Smooth muscle cell (in vitro differentiated cells): ENCODE measurements at regions not wholly inside any gene's neighbourhood (a gene's known extent, or its start where the extent isn't known, plus 50 kb on each side); places are given as distances from the start of the nearest gene placed in this dataset.

Source experiments
- DNase-seq: peaks from one replicate; lab custom pipeline; 2025; ENCODE audit not compliant: unreplicated experiment; lab: John Stamatoyannopoulos, UW
- H2AFZ ChIP-seq: fragments of 200-600 bp; sonication (generic); 2 replicates; pipeline ENCODE4 v1.6.0; 2016; ENCODE audit warnings: antibody characterized with exemption, low read depth, mild to moderate bottlenecking
- H3F3A ChIP-seq: fragments of 200-600 bp; sonication (generic); 2 replicates; pipeline ENCODE4 v1.6.0; 2017; ENCODE audit warnings: antibody characterized with exemption, low read depth
- H3K27ac ChIP-seq: fragments of 200-600 bp; sonication (generic); 2 replicates; pipeline ENCODE4 v1.5.1; 2016; ENCODE audit warnings: low read depth, mild to moderate bottlenecking
- H3K27me3 ChIP-seq: fragments of 200-600 bp; sonication (generic); 2 replicates; pipeline ENCODE4 v1.6.1; 2016; ENCODE audit warnings: low read depth, mild to moderate bottlenecking
- H3K36me3 ChIP-seq: fragments of 200-600 bp; sonication (generic); 2 replicates; pipeline ENCODE4 v1.5.1; 2016; ENCODE audit warnings: low read depth
- H3K4me1 ChIP-seq: fragments of 200-600 bp; sonication (generic); 2 replicates; pipeline ENCODE4 v1.5.1; 2016; ENCODE audit warnings: low read depth
- H3K4me2 ChIP-seq: fragments of 200-600 bp; sonication (generic); 2 replicates; pipeline ENCODE4 v1.6.0; 2016; ENCODE audit warnings: mild to moderate bottlenecking
- H3K4me3 ChIP-seq: fragments of 200-600 bp; sonication (generic); 2 replicates; pipeline ENCODE4 v1.5.1; 2016; ENCODE audit warnings: mild to moderate bottlenecking
- H3K79me2 ChIP-seq: fragments of 200-600 bp; sonication (generic); 2 replicates; pipeline ENCODE4 v1.6.0; 2016; ENCODE audit warnings: low read depth, mild to moderate bottlenecking
- H3K9ac ChIP-seq: fragments of 200-600 bp; sonication (generic); 2 replicates; pipeline ENCODE4 v1.6.0; 2016; ENCODE audit warnings: low read depth
- H3K9me3 ChIP-seq: fragments of 200-600 bp; sonication (generic); replicated peaks from 2 replicates; pipeline ENCODE4 v1.5.1; 2016; ENCODE audit warnings: low read depth
- H4K20me1 ChIP-seq: fragments of 200-600 bp; sonication (generic); 2 replicates; pipeline ENCODE4 v1.6.0; 2016; ENCODE audit warnings: low read depth
- WGBS: methylation state at CpG from one replicate; pipeline ENCODE4 v1.1.7; 2016; ENCODE audit warnings: low lambda C conversion rate; 5-methylcytosine and 5-hydroxymethylcytosine counted together
- TF ChIP-seq, protein P1 (sequence below): fragments of 200-600 bp; sonication (generic); IDR thresholded peaks from 2 replicates; pipeline ENCODE4 v1.5.1; 2017; ENCODE audit warnings: borderline replicate concordance, mild to moderate bottlenecking, antibody characterized with exemption; ENCODE audit not compliant: insufficient read depth, poor library complexity, severe bottlenecking

DNA sequence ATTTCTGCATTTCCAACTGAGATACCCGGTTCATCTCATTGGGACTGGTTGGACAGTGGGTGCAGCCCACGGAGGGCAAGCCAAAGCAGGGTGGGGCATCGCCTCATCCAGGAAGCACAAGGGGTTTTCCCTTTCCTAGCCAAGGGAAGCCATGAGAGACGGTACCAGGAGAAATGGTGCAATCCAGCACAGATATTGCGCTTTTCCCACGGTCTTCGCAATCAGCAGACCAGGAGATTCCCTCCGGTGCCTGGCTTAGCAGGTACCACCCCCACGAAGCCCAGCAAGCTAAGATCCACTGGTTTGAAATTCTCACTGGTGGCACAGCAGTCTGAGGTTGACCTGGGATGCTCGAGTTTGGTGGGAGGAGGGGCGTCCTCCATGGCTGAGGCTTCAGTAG lies 527.0 kb downstream of the TLE1 start:
- no peaks in the 10 kb centered on the region for H3K4me1 ChIP-seq
- H3K9me3 ChIP-seq, result no peaks in the 10 kb centered on the region
- no peak overlapping the region for H3K4me2 ChIP-seq
- H3K36me3 ChIP-seq, result no peaks in the 10 kb centered on the region
- 93% methylated on average over 11 of the region's 11 CpGs for WGBS
- H3F3A ChIP-seq, result no peaks in the 10 kb centered on the region
- H3K79me2 ChIP-seq, result no peaks in the 10 kb centered on the region
- H3K4me3 ChIP-seq, result no peak overlapping the region
- no peak overlapping the region for H2AFZ ChIP-seq
- no peak overlapping the region for H3K27ac ChIP-seq
- TF ChIP-seq, protein P1, sequence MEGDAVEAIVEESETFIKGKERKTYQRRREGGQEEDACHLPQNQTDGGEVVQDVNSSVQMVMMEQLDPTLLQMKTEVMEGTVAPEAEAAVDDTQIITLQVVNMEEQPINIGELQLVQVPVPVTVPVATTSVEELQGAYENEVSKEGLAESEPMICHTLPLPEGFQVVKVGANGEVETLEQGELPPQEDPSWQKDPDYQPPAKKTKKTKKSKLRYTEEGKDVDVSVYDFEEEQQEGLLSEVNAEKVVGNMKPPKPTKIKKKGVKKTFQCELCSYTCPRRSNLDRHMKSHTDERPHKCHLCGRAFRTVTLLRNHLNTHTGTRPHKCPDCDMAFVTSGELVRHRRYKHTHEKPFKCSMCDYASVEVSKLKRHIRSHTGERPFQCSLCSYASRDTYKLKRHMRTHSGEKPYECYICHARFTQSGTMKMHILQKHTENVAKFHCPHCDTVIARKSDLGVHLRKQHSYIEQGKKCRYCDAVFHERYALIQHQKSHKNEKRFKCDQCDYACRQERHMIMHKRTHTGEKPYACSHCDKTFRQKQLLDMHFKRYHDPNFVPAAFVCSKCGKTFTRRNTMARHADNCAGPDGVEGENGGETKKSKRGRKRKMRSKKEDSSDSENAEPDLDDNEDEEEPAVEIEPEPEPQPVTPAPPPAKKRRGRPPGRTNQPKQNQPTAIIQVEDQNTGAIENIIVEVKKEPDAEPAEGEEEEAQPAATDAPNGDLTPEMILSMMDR, result no peak
- H4K20me1 ChIP-seq, result no peaks in the 10 kb centered on the region
- no peak overlapping the region for H3K9ac ChIP-seq
- no peak for DNase-seq
- H3K27me3 ChIP-seq, result no peaks in the 10 kb centered on the region

DNA sequence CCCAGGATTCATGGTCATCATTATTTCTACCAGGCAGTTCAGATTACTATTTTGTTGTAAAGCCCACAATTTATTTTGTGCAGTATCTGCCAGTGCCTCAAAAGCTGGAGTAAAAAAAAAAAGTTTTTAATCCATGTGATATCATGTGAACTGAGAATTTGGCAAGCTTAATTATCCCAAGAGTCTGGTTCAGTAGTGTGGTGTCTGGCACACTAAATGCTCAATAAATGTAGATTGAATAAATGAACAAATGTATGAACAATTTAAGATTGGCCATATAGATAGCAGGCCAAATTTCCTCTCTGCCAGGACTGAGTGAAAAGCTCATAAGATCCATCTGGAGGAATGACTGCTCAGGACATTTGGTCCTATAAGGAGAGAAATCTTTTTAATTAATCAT lies 533.0 kb downstream of the TLE1 start:
- Histone ChIP-seq H3K4me3 (no peak overlapping the region), H3K27ac (no peak overlapping the region), H3K9me3 (no peaks in the 10 kb centered on the region), H3F3A (no peaks in the 10 kb centered on the region), H2AFZ (no peak overlapping the region), H3K4me1 (peaks cover 4% of the 10 kb centered on the region), H3K79me2 (no peaks in the 10 kb centered on the region), H3K9ac (no peak overlapping the region), H3K4me2 (no peak overlapping the region), H3K36me3 (no peaks in the 10 kb centered on the region), H3K27me3 (no peaks in the 10 kb centered on the region), H4K20me1 (no peaks in the 10 kb centered on the region)
- DNase-seq, result no peak
- TF ChIP-seq, protein P1, result no peak

DNA sequence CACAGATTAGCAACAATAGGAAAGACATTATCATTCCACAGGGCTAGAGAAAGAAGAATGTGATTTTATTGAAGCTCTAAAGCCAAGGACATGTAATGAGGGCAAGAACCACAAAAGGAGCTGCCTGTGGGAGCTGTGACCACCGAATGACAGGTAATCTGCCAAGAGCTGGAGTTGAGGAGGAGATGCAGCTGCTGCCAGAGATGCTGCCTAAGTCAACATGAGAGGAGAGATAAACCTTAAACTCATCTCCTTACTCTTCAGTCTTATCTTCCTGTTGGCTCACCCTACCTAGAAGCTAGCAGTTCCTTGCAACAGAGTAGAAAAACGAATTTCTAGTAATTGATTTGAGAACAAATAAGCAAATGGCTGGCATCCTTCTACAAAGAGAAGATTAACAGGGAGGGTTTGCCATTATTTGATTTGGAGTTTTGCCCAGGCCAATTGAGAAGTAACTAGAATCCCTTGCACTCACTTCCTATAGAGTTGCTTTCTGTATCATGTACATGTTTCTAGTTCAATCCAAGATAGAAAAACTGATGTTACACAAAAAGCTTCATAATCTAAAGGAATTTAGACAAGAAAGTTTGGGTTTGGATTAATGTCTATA lies 539.2 kb downstream of the TLE1 start:
- H3K79me2 ChIP-seq, result no peaks in the 10 kb centered on the region
- no peaks in the 10 kb centered on the region for H3F3A ChIP-seq
- no peak overlapping the region for H3K9ac ChIP-seq
- no peak overlapping the region for H3K4me2 ChIP-seq
- H3K4me3 ChIP-seq, result no peak overlapping the region
- TF ChIP-seq, protein P1, result no peak
- H4K20me1 ChIP-seq, result no peaks in the 10 kb centered on the region
- H3K27ac ChIP-seq, result no peak overlapping the region
- H3K9me3 ChIP-seq, result no peaks in the 10 kb centered on the region
- no peak for DNase-seq
- 51% methylated on average over 2 of the region's 2 CpGs for WGBS
- H3K4me1 ChIP-seq, result no peaks in the 10 kb centered on the region
- H3K27me3 ChIP-seq, result no peaks in the 10 kb centered on the region
- no peak overlapping the region for H2AFZ ChIP-seq
- H3K36me3 ChIP-seq, result no peaks in the 10 kb centered on the region

DNA sequence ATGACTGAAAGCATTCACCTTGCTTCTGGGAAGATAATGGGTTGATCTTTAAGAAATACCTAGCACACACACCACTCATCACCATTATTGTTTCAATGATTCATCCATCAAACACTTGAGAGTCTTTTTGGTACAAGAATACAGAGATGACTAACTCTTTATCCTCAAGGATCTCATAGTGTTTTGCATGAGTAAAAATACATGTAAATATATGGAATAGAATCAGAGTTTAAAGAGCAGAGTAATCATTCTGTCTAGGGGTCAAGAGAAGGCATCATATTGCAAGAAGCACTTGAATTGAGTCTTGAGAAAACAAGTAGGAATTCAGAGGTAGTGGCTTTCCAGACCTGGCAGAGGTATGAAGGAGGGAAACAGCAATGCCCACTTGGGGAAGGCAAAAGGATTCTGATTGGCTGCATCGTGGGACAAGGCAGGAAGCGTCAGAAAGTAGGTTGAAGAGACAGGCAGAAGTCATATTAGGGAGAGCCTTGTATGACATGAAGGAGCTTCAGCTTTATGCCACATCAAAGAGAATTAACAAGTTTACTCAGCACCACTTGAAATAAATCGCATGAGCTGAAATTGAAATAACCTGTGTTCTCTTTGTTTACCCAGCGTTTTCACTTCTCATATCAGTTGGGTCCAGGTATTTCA lies 542.5 kb downstream of the TLE1 start:
- Histone ChIP-seq H3K4me1 (no peaks in the 10 kb centered on the region), H3K27ac (no peak overlapping the region), H3K27me3 (no peaks in the 10 kb centered on the region), H3K36me3 (no peaks in the 10 kb centered on the region), H3F3A (no peaks in the 10 kb centered on the region), H3K79me2 (no peaks in the 10 kb centered on the region), H3K4me2 (no peak overlapping the region), H3K9ac (no peak overlapping the region), H3K9me3 (no peaks in the 10 kb centered on the region), H3K4me3 (no peak overlapping the region), H2AFZ (no peak overlapping the region), H4K20me1 (no peaks in the 10 kb centered on the region)
- WGBS, result 89% methylated on average over 4 of the region's 4 CpGs
- TF ChIP-seq, protein P1, result no peak
- DNase-seq, result no peak
